Endothelial cell of umbilical vein (primary cell): ENCODE measurements at regions not wholly inside any gene's neighbourhood (a gene's known extent, or its start where the extent isn't known, plus 50 kb on each side); places are given as distances from the start of the nearest gene placed in this dataset.

ENCODE experiments used
- BruUV-seq: library from RNA; stranded (reverse); fragments of 400-500 nt; replicated peaks from 2 replicates; lab custom pipeline; 2021; lab: Mats Ljungman, UMichigan
- CTCF ChIA-PET: fragments of 300-600, 350-600 bp; sonication (Branson Sonifier 250); formaldehyde crosslinking; loops from one replicate; lab custom pipeline; 2021; ENCODE audit warnings: antibody characterized with exemption, inconsistent platforms; lab: Charles Lee
- POLR2A ChIA-PET: fragments of 300-600, 350-600 bp; sonication (Branson Sonifier 250); formaldehyde crosslinking; loops from one replicate; lab custom pipeline; 2021; ENCODE audit warnings: antibody characterized with exemption, inconsistent platforms; lab: Charles Lee
- DNase-seq: peaks from one replicate; pipeline ENCODE4 v3.0.0-alpha.2; 2011; ENCODE audit warnings: low read depth, low spot score
- FAIRE-seq: peaks from 2 replicates; lab custom pipeline; 2011; peaks lifted over from hg19 to GRCh38; lab: Jason Lieb, UNC
- H2AFZ ChIP-seq: 2 replicates; pipeline ENCODE4 v1.6.0; 2012; ENCODE audit warnings: low read depth, low read length, control low read depth, inconsistent platforms
- H3K27ac ChIP-seq: 2 replicates; pipeline ENCODE4 v1.5.1; 2011; ENCODE audit warnings: low read depth, mild to moderate bottlenecking, control low read depth, low read length, moderate library complexity; ENCODE audit not compliant: insufficient read depth
- H3K27me3 ChIP-seq, 2 experiments: 2 replicates each; pipeline versions ENCODE4 v1.6.0 to v1.6.1; 2011; ENCODE audit warnings: low read length in 2 of 2, mixed read lengths in 1 of 2; ENCODE audit not compliant: control insufficient read depth in 2 of 2, insufficient read depth in 2 of 2
- H3K36me3 ChIP-seq, 2 experiments: 2 replicates in 1 of 2; 3 replicates in 1 of 2; pipeline ENCODE4 v1.5.1; 2011; ENCODE audit warnings: low read length in 2 of 2, mild to moderate bottlenecking in 1 of 2, moderate library complexity in 1 of 2; ENCODE audit not compliant: control insufficient read depth in 2 of 2, insufficient read depth in 2 of 2; ENCODE audit errors: extremely low read depth in 1 of 2
- H3K4me1 ChIP-seq: 3 replicates; pipeline ENCODE4 v1.5.1; 2011; ENCODE audit warnings: mild to moderate bottlenecking, low read length; ENCODE audit not compliant: control insufficient read depth, insufficient read depth; ENCODE audit errors: extremely low read depth
- H3K4me2 ChIP-seq: 2 replicates; pipeline ENCODE4 v1.6.1; 2011; ENCODE audit warnings: low read length, control low read depth, mixed read lengths; ENCODE audit not compliant: insufficient read depth
- H3K4me3 ChIP-seq, 3 experiments: fragments of 200-600 bp in 1 of 3; sonication (generic), shearing (Covaris generic) in 1 of 3; replicated peaks in 1 of 3; 2 replicates each; pipeline ENCODE4 v1.5.1; 2011 to 2016; ENCODE audit warnings: control low read depth in 3 of 3, low read length in 3 of 3, mild to moderate bottlenecking in 2 of 3, inconsistent platforms in 1 of 3, low read depth in 1 of 3, moderate library complexity in 1 of 3; ENCODE audit not compliant: insufficient read depth in 1 of 3
- H3K79me2 ChIP-seq: 2 replicates; pipeline ENCODE4 v1.6.0; 2012; ENCODE audit warnings: low read length, inconsistent platforms; ENCODE audit not compliant: control insufficient read depth, insufficient read depth
- H3K9ac ChIP-seq: replicated peaks from 2 replicates; pipeline ENCODE3; 2011; ENCODE audit warnings: low read length, control low read depth; ENCODE audit not compliant: insufficient read depth; ENCODE audit errors: extremely low read depth
- H3K9me1 ChIP-seq: replicated peaks from 3 replicates; pipeline ENCODE4 v1.6.0; 2011; ENCODE audit warnings: mild to moderate bottlenecking, low read length; ENCODE audit not compliant: control insufficient read depth, insufficient read depth; ENCODE audit errors: extremely low read depth
- H3K9me3 ChIP-seq: replicated peaks from 2 replicates; pipeline ENCODE4 v1.5.1; 2012; ENCODE audit warnings: low read length, inconsistent platforms; ENCODE audit not compliant: control insufficient read depth, insufficient read depth
- H4K20me1 ChIP-seq: replicated peaks from 2 replicates; pipeline ENCODE3; 2011; ENCODE audit warnings: mild to moderate bottlenecking, low read length; ENCODE audit not compliant: control insufficient read depth, insufficient read depth; ENCODE audit errors: extremely low read depth
- EZH2 ChIP-seq: IDR thresholded peaks from 2 replicates; pipeline ENCODE4 v1.6.1; 2012; ENCODE audit warnings: borderline replicate concordance, low read depth, mild to moderate bottlenecking, moderate library complexity, low read length, inconsistent platforms; ENCODE audit not compliant: severe bottlenecking
- GATA2 ChIP-seq: IDR thresholded peaks from 2 replicates; pipeline ENCODE4 v1.7.0; 2011; ENCODE audit warnings: low read depth, mild to moderate bottlenecking, moderate library complexity, mixed read lengths, low read length; ENCODE audit not compliant: insufficient read length, insufficient read depth
- JUN ChIP-seq: IDR thresholded peaks from 2 replicates; pipeline ENCODE4 v1.6.1; 2011; ENCODE audit warnings: borderline replicate concordance, low read depth; ENCODE audit not compliant: insufficient read length, insufficient read depth
- POLR2A ChIP-seq: IDR thresholded peaks from 2 replicates; pipeline ENCODE4 v1.6.1; 2012; ENCODE audit warnings: low read depth, mild to moderate bottlenecking, control low read depth, low read length
- POLR2AphosphoS5 ChIP-seq: IDR thresholded peaks from 2 replicates; pipeline ENCODE4 v1.6.1; 2012; ENCODE audit warnings: low read depth, mild to moderate bottlenecking, control low read depth, low read length, moderate library complexity; ENCODE audit not compliant: insufficient read depth
- dilution Hi-C: fragments of 300-500 bp; cut with MboI; formaldehyde crosslinking; loops from one replicate; pipeline ENCODE4 v1.15.0; 2019; ENCODE audit warnings: low sequenced_read_pairs; ENCODE audit not compliant: extremely low pct_ligation_motif_present
- intact Hi-C: fragments of 100-400 bp; cut with micrococcal nuclease; formaldehyde crosslinking; loops from one replicate; pipeline ENCODE4 v1.10.0; 2022
- TF ChIP-seq, protein P1 (sequence below), 2 donors: IDR thresholded peaks; 1 replicate in 1 of 2; 2 replicates in 1 of 2; pipeline ENCODE4 v1.5.1; 2011; ENCODE audit warnings: low read length in 2 of 2, mild to moderate bottlenecking in 2 of 2, moderate library complexity in 2 of 2, control low read depth in 1 of 2, inconsistent platforms in 1 of 2, low read depth in 1 of 2; ENCODE audit not compliant: insufficient read depth in 1 of 2; ENCODE audit errors: extremely low read depth in 1 of 2
- TF ChIP-seq, protein P2 (sequence below): IDR thresholded peaks from 2 replicates; pipeline ENCODE4 v1.6.1; 2011; ENCODE audit not compliant: insufficient read depth, insufficient read length

DNA sequence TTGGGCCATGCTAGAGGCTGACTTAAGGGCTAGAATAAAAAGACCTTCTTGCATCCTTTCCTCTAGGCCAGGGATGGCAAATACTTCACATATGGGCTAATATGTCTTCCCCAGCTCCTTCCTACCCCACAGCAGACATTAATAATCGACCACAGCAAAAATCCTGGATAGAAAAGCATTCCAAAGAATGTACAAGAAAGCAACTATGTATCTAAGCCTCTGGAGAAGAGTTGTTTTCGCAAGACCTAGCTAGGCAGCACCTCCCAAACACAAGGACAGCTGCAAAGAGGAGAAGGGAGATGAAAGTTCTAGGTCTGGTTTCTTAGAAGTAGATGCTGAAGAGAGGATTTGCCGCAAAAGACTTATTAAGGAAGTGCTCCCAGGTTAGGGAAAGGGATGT, 372.6 kb downstream of the SLC4A3 start:
- no TSS peak for BruUV-seq
- intact Hi-C loops = no loop called here
- no peaks in the 10 kb centered on the region for H3K36me3 ChIP-seq
- TF ChIP-seq GATA2 = no peak
- no peak for TF ChIP-seq EZH2
- TF ChIP-seq JUN = no peak
- no peak for TF ChIP-seq POLR2A
- TF ChIP-seq, protein P1, sequence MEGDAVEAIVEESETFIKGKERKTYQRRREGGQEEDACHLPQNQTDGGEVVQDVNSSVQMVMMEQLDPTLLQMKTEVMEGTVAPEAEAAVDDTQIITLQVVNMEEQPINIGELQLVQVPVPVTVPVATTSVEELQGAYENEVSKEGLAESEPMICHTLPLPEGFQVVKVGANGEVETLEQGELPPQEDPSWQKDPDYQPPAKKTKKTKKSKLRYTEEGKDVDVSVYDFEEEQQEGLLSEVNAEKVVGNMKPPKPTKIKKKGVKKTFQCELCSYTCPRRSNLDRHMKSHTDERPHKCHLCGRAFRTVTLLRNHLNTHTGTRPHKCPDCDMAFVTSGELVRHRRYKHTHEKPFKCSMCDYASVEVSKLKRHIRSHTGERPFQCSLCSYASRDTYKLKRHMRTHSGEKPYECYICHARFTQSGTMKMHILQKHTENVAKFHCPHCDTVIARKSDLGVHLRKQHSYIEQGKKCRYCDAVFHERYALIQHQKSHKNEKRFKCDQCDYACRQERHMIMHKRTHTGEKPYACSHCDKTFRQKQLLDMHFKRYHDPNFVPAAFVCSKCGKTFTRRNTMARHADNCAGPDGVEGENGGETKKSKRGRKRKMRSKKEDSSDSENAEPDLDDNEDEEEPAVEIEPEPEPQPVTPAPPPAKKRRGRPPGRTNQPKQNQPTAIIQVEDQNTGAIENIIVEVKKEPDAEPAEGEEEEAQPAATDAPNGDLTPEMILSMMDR (IDR thresholded peaks at IDR 0.05; ENCODE audit: extremely low read depth in 1 of 2, insufficient read depth in 1 of 2, low read depth in 1 of 2, low read length in 2 of 2) = no peak
- TF ChIP-seq, protein P2, sequence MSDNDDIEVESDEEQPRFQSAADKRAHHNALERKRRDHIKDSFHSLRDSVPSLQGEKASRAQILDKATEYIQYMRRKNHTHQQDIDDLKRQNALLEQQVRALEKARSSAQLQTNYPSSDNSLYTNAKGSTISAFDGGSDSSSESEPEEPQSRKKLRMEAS = no peak
- TF ChIP-seq POLR2AphosphoS5 = no peak
- H3K79me2 ChIP-seq = no peaks in the 10 kb centered on the region
- H3K4me2 ChIP-seq = no peak overlapping the region
- no peak overlapping the region for H3K9ac ChIP-seq
- FAIRE-seq = no peak
- no peaks in the 10 kb centered on the region for H4K20me1 ChIP-seq
- no peaks in the 10 kb centered on the region for H3K4me1 ChIP-seq
- ChIA-PET CTCF (no interaction called here), POLR2A (no interaction called here)
- no peak overlapping the region for H3K27ac ChIP-seq
- dilution Hi-C loops = no loop called here
- no peak overlapping the region for H2AFZ ChIP-seq
- H3K4me3 ChIP-seq = no peak overlapping the region
- no peaks in the 10 kb centered on the region for H3K9me1 ChIP-seq
- H3K27me3 ChIP-seq = no peaks in the 10 kb centered on the region
- no peak for DNase-seq
- H3K9me3 ChIP-seq = peaks cover 2% of the 10 kb centered on the region
